ENCODE measurements at regions not wholly inside any gene's neighbourhood (a gene's known extent, or its start where the extent isn't known, plus 50 kb on each side); places are given as distances from the start of the nearest gene placed in this dataset.

- TF ChIP-seq CTCF (IDR thresholded peaks at IDR 0.05) = no peak
- no peak for TF ChIP-seq POLR2A (IDR thresholded peaks at IDR 0.05)
Observed at GRCh38 chr5:149441986-149442385, 62.9 kb upstream of the IL17B start.
